ENCODE measurements at regions not wholly inside any gene's neighbourhood (a gene's known extent, or its start where the extent isn't known, plus 50 kb on each side); places are given as distances from the start of the nearest gene placed in this dataset.

- no peaks in the 10 kb centered on the region for H3K36me3 ChIP-seq (ENCODE audit: insufficient read depth, low read length, poor library complexity, severe bottlenecking)
- no peaks in the 10 kb centered on the region for H3K27me3 ChIP-seq (replicated peaks; ENCODE audit: insufficient read depth, low read depth, low read length, poor library complexity)
- no TSS peak for BruUV-seq (replicated peaks)
- ChIA-PET CTCF (no interaction called here), POLR2A (ENCODE audit: low non-redundant PET) (no interaction called here)
- no peaks in the 10 kb centered on the region for H3K9me3 ChIP-seq (ENCODE audit: low read depth, low read length, poor library complexity, severe bottlenecking)
- no peaks in the 10 kb centered on the region for H3K4me1 ChIP-seq (ENCODE audit: insufficient read depth, low read length, poor library complexity, severe bottlenecking)
- DNase-seq (ENCODE audit: low spot score): no peak
- intact Hi-C loops (cut with micrococcal nuclease; ENCODE audit: unreplicated experiment): no loop called here
- H3K27ac ChIP-seq (ENCODE audit: low read depth, low read length, poor library complexity, severe bottlenecking): no peak overlapping the region
- H3K4me3 ChIP-seq (ENCODE audit: low read depth, low read length, poor library complexity, severe bottlenecking): no peak overlapping the region
- TF ChIP-seq EZH2 (IDR thresholded peaks at IDR 0.05; ENCODE audit: borderline replicate concordance, low read depth, low read length, poor library complexity, severe bottlenecking) (no peak), CTCF (conservative IDR thresholded peaks at IDR 0.05; ENCODE audit: low read depth, low read length) (no peak)
Observed at GRCh38 chr11:70532066-70532440, 133.7 kb downstream of the CTTN start.

- ChIA-PET CTCF (no interaction called here), POLR2A (ENCODE audit: low non-redundant PET) (no interaction called here)
- H3K4me3 ChIP-seq (ENCODE audit: low read depth, low read length, poor library complexity, severe bottlenecking): no peak overlapping the region
- H3K36me3 ChIP-seq (ENCODE audit: insufficient read depth, low read length, poor library complexity, severe bottlenecking): no peaks in the 10 kb centered on the region
- H3K4me1 ChIP-seq (ENCODE audit: insufficient read depth, low read length, poor library complexity, severe bottlenecking): no peaks in the 10 kb centered on the region
- BruUV-seq (replicated peaks): no TSS peak
- no peaks in the 10 kb centered on the region for H3K9me3 ChIP-seq (ENCODE audit: low read depth, low read length, poor library complexity, severe bottlenecking)
- intact Hi-C loops (cut with micrococcal nuclease; ENCODE audit: unreplicated experiment): no loop called here
- DNase-seq (ENCODE audit: low spot score): no peak
- TF ChIP-seq EZH2 (IDR thresholded peaks at IDR 0.05; ENCODE audit: borderline replicate concordance, low read depth, low read length, poor library complexity, severe bottlenecking): no peak
- TF ChIP-seq CTCF (conservative IDR thresholded peaks at IDR 0.05; ENCODE audit: low read depth, low read length): no peak
- no peak overlapping the region for H3K27ac ChIP-seq (ENCODE audit: low read depth, low read length, poor library complexity, severe bottlenecking)
- no peaks in the 10 kb centered on the region for H3K27me3 ChIP-seq (replicated peaks; ENCODE audit: insufficient read depth, low read depth, low read length, poor library complexity)
Observed at GRCh38 chr11:70532731-70533130, 134.4 kb downstream of the CTTN start.

GRCh38 chr11:70535191-70535971 is 137.1 kb downstream of the CTTN start:
- no peak for DNase-seq (ENCODE audit: low spot score)
- no TSS peak for BruUV-seq (replicated peaks)
- Histone ChIP-seq H3K4me3 (ENCODE audit: low read depth, low read length, poor library complexity, severe bottlenecking) (no peak overlapping the region), H3K27ac (ENCODE audit: low read depth, low read length, poor library complexity, severe bottlenecking) (no peak overlapping the region), H3K4me1 (ENCODE audit: insufficient read depth, low read length, poor library complexity, severe bottlenecking) (no peaks in the 10 kb centered on the region), H3K9me3 (ENCODE audit: low read depth, low read length, poor library complexity, severe bottlenecking) (no peaks in the 10 kb centered on the region), H3K27me3 (replicated peaks; ENCODE audit: insufficient read depth, low read depth, low read length, poor library complexity) (no peaks in the 10 kb centered on the region), H3K36me3 (ENCODE audit: insufficient read depth, low read length, poor library complexity, severe bottlenecking) (no peaks in the 10 kb centered on the region)
- CTCF ChIA-PET: no interaction called here
- POLR2A ChIA-PET (ENCODE audit: low non-redundant PET): no interaction called here
- intact Hi-C loops (cut with micrococcal nuclease; ENCODE audit: unreplicated experiment): no loop called here
- no peak for TF ChIP-seq EZH2 (IDR thresholded peaks at IDR 0.05; ENCODE audit: borderline replicate concordance, low read depth, low read length, poor library complexity, severe bottlenecking)
- TF ChIP-seq CTCF (conservative IDR thresholded peaks at IDR 0.05; ENCODE audit: low read depth, low read length): no peak

Data from A673 (cell line).